A673 (cell line): ENCODE measurements at regions not wholly inside any gene's neighbourhood (a gene's known extent, or its start where the extent isn't known, plus 50 kb on each side); places are given as distances from the start of the nearest gene placed in this dataset.

ENCODE experiments used
- BruUV-seq: library from RNA; stranded (reverse); fragments of 400-500 nt; replicated peaks from 2 replicates; lab custom pipeline; 2021; lab: Mats Ljungman, UMichigan
- CTCF ChIA-PET: fragments of 300-600 bp; sonication (Branson Sonifier 250); formaldehyde crosslinking; loops from one replicate; lab custom pipeline; 2022; ENCODE audit warnings: antibody characterized with exemption; lab: Charles Lee
- POLR2A ChIA-PET: fragments of 300-600 bp; sonication (Branson Sonifier 250); formaldehyde crosslinking; loops from one replicate; lab custom pipeline; 2022; ENCODE audit warnings: antibody characterized with exemption; ENCODE audit not compliant: low non-redundant PET; lab: Charles Lee
- DNase-seq: peaks from one replicate; pipeline ENCODE4 v3.0.0-alpha.2; 2015; ENCODE audit warnings: low spot score
- H3K27ac ChIP-seq: fragments of 200-600 bp; sonication (generic); 2 replicates; pipeline ENCODE4 v1.5.1; 2016; ENCODE audit warnings: mixed run types, low read depth, mild to moderate bottlenecking, mixed read lengths, antibody characterized with exemption, low read length; ENCODE audit not compliant: poor library complexity, severe bottlenecking
- H3K27me3 ChIP-seq: fragments of 200-600 bp; sonication (generic); replicated peaks from 2 replicates; pipeline ENCODE4 v1.6.1; 2017; ENCODE audit warnings: mixed run types, low read depth, mild to moderate bottlenecking, mixed read lengths, antibody characterized with exemption, low read length; ENCODE audit not compliant: insufficient read depth, poor library complexity
- H3K36me3 ChIP-seq: fragments of 200-600 bp; sonication (generic); 2 replicates; pipeline ENCODE4 v1.6.1; 2016; ENCODE audit warnings: mixed run types, mild to moderate bottlenecking, mixed read lengths, antibody characterized with exemption, low read length; ENCODE audit not compliant: insufficient read depth, poor library complexity, severe bottlenecking
- H3K4me1 ChIP-seq: fragments of 200-600 bp; sonication (generic); 2 replicates; pipeline ENCODE4 v1.6.1; 2017; ENCODE audit warnings: mixed run types, mild to moderate bottlenecking, mixed read lengths, antibody characterized with exemption, low read length; ENCODE audit not compliant: insufficient read depth, poor library complexity, severe bottlenecking
- H3K4me3 ChIP-seq: fragments of 200-600 bp; sonication (generic); 2 replicates; pipeline ENCODE4 v1.5.1; 2016; ENCODE audit warnings: low read depth, mixed run types, mild to moderate bottlenecking, mixed read lengths, low read length; ENCODE audit not compliant: poor library complexity, severe bottlenecking
- H3K9me3 ChIP-seq: fragments of 200-600 bp; sonication (generic); 2 replicates; pipeline ENCODE4 v1.6.1; 2016; ENCODE audit warnings: mixed run types, low read depth, mild to moderate bottlenecking, mixed read lengths, antibody characterized with exemption, low read length; ENCODE audit not compliant: poor library complexity, severe bottlenecking
- CTCF ChIP-seq: fragments of 300-800, 200-600 bp; sonication (generic); conservative IDR thresholded peaks from 2 replicates; pipeline ENCODE4 v1.5.1; 2017; ENCODE audit warnings: low read depth, mild to moderate bottlenecking, antibody characterized with exemption, low read length, moderate library complexity, mixed read lengths
- EZH2 ChIP-seq: fragments of 200-600 bp; sonication (generic); IDR thresholded peaks from 2 replicates; pipeline ENCODE4 v1.6.1; 2017; ENCODE audit warnings: borderline replicate concordance, low read depth, mild to moderate bottlenecking, mixed read lengths, antibody characterized with exemption, low read length; ENCODE audit not compliant: poor library complexity, severe bottlenecking
- intact Hi-C: fragments of 100-400 bp; cut with micrococcal nuclease; formaldehyde crosslinking; loops from one replicate; pipeline ENCODE4 v1.10.0; 2022; ENCODE audit not compliant: unreplicated experiment

GRCh38 chr14:31982642-31983041, 94.5 kb upstream of the ARHGAP5 start:
- TF ChIP-seq CTCF (no peak), EZH2 (no peak)

GRCh38 chr14:31986405-31986804, 90.7 kb upstream of the ARHGAP5 start:
- no peak overlapping the region for H3K27ac ChIP-seq
- no peaks in the 10 kb centered on the region for H3K36me3 ChIP-seq
- no peak for DNase-seq
- intact Hi-C loops = no loop called here
- TF ChIP-seq EZH2 = no peak
- no peak for TF ChIP-seq CTCF
- peaks cover 12% of the 10 kb centered on the region for H3K9me3 ChIP-seq
- POLR2A ChIA-PET = no interaction called here
- CTCF ChIA-PET = no interaction called here
- no TSS peak for BruUV-seq
- H3K4me3 ChIP-seq = no peak overlapping the region
- H3K27me3 ChIP-seq = no peaks in the 10 kb centered on the region
- no peaks in the 10 kb centered on the region for H3K4me1 ChIP-seq

More at GRCh38 chr14:31982642-31983041, 94.5 kb upstream of the ARHGAP5 start:
- H3K27ac ChIP-seq = no peak overlapping the region
- no peak for DNase-seq
- CTCF ChIA-PET = no interaction called here
- no peak overlapping the region for H3K4me3 ChIP-seq
- intact Hi-C loops = no loop called here
- no peaks in the 10 kb centered on the region for H3K36me3 ChIP-seq
- no peaks in the 10 kb centered on the region for H3K27me3 ChIP-seq
- POLR2A ChIA-PET = no interaction called here
- H3K4me1 ChIP-seq = no peaks in the 10 kb centered on the region
- peaks cover 12% of the 10 kb centered on the region for H3K9me3 ChIP-seq
- no TSS peak for BruUV-seq

GRCh38 chr14:31987721-31988120, 89.4 kb upstream of the ARHGAP5 start:
- ChIA-PET POLR2A (no interaction called here), CTCF (no interaction called here)
- Histone ChIP-seq H3K4me3 (no peak overlapping the region), H3K27ac (no peak overlapping the region), H3K36me3 (no peaks in the 10 kb centered on the region), H3K9me3 (peaks cover 8% of the 10 kb centered on the region), H3K4me1 (no peaks in the 10 kb centered on the region), H3K27me3 (no peaks in the 10 kb centered on the region)
- no TSS peak for BruUV-seq
- no peak for TF ChIP-seq EZH2
- TF ChIP-seq CTCF = no peak
- DNase-seq = no peak
- intact Hi-C loops = no loop called here
